LNCaP clone FGC (cell line): ENCODE measurements at regions not wholly inside any gene's neighbourhood (a gene's known extent, or its start where the extent isn't known, plus 50 kb on each side); places are given as distances from the start of the nearest gene placed in this dataset.

Source experiments
- DNase-seq: peaks from one replicate; pipeline ENCODE4 v3.0.0-alpha.2; 2011; ENCODE audit warnings: low read depth
- H3K4me3 ChIP-seq: 2 replicates; pipeline ENCODE4 v1.5.1; 2011; ENCODE audit warnings: mild to moderate bottlenecking, low read depth, low read length, control low read depth
- TF ChIP-seq, protein P1 (sequence below): IDR thresholded peaks from 2 replicates; pipeline ENCODE4 v1.5.1; 2012; ENCODE audit warnings: mild to moderate bottlenecking; ENCODE audit not compliant: control insufficient read depth, insufficient read depth; ENCODE audit errors: extremely low read depth

GRCh38 chr13:68304286-68304893 is 1074.3 kb upstream of the PCDH9 start:
- peak; percentile 1 for DNase-seq
- H3K4me3 ChIP-seq: no peak overlapping the region
- TF ChIP-seq, protein P1, sequence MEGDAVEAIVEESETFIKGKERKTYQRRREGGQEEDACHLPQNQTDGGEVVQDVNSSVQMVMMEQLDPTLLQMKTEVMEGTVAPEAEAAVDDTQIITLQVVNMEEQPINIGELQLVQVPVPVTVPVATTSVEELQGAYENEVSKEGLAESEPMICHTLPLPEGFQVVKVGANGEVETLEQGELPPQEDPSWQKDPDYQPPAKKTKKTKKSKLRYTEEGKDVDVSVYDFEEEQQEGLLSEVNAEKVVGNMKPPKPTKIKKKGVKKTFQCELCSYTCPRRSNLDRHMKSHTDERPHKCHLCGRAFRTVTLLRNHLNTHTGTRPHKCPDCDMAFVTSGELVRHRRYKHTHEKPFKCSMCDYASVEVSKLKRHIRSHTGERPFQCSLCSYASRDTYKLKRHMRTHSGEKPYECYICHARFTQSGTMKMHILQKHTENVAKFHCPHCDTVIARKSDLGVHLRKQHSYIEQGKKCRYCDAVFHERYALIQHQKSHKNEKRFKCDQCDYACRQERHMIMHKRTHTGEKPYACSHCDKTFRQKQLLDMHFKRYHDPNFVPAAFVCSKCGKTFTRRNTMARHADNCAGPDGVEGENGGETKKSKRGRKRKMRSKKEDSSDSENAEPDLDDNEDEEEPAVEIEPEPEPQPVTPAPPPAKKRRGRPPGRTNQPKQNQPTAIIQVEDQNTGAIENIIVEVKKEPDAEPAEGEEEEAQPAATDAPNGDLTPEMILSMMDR: peak; percentile 28; the same call in 1 of the 2 replicates

- H3K4me3 ChIP-seq: no peak overlapping the region
- no peak for DNase-seq
- TF ChIP-seq, protein P1: no peak
Measured at GRCh38 chr13:68293631-68294030, 1063.5 kb upstream of the PCDH9 start.

- H3K4me3 ChIP-seq: no peak overlapping the region
- TF ChIP-seq, protein P1: no peak
- no peak for DNase-seq
Measured at GRCh38 chr13:68292601-68293000, 1062.5 kb upstream of the PCDH9 start.

- TF ChIP-seq, protein P1: no peak
- DNase-seq: no peak
- no peak overlapping the region for H3K4me3 ChIP-seq
Measured at GRCh38 chr13:68291595-68291994, 1061.5 kb upstream of the PCDH9 start.

- no peak overlapping the region for H3K4me3 ChIP-seq
- TF ChIP-seq, protein P1: no peak
- DNase-seq: no peak
Measured at GRCh38 chr13:68275758-68276157, 1045.6 kb upstream of the PCDH9 start.

- TF ChIP-seq, protein P1: no peak
- no peak for DNase-seq
- no peak overlapping the region for H3K4me3 ChIP-seq
Measured at GRCh38 chr13:68272652-68273051, 1042.5 kb upstream of the PCDH9 start.

DNA sequence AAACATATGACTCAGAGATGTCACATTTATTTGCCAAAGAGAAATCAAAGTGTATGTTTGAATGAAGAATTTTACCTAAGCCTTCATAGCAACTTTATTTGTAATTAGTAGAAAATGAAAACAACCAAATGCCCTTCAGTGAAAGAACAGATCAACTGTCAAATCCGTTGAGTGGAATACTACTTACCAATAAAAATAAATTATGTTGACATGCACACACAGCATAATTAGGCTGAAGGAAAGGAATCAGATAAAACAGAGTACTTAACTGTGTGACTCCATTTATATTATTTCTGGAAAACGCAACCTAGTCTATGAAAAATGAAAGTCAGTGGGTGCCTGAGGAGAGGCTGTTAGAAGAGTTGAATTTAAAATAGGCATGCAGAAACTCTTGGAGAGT is 1034.6 kb upstream of the PCDH9 start:
- DNase-seq: no peak
- TF ChIP-seq, protein P1: no peak
- H3K4me3 ChIP-seq: no peak overlapping the region
